IMR-90 (cell line): ENCODE measurements at regions not wholly inside any gene's neighbourhood (a gene's known extent, or its start where the extent isn't known, plus 50 kb on each side); places are given as distances from the start of the nearest gene placed in this dataset.

ENCODE experiments used
- CEBPB ChIP-seq: IDR thresholded peaks from 2 replicates; pipeline ENCODE4 v1.6.1; 2012; ENCODE audit warnings: low read depth, low read length, improper control_type of control experiment
- CTCF ChIP-seq: conservative IDR thresholded peaks from 2 replicates; pipeline ENCODE4 v1.5.1; 2012; ENCODE audit warnings: mild to moderate bottlenecking, low read depth, low read length, improper control_type of control experiment
- MAFK ChIP-seq: IDR thresholded peaks from 2 replicates; pipeline ENCODE4 v1.6.1; 2012; ENCODE audit warnings: low read depth, low read length, improper control_type of control experiment
- POLR2A ChIP-seq: IDR thresholded peaks from 2 replicates; pipeline ENCODE4 v1.6.1; 2012; ENCODE audit warnings: mild to moderate bottlenecking, low read depth, low read length
- RAD21 ChIP-seq: IDR thresholded peaks from 2 replicates; pipeline ENCODE4 v1.6.1; 2012; ENCODE audit warnings: low read length, improper control_type of control experiment
- RCOR1 ChIP-seq: IDR thresholded peaks from 2 replicates; pipeline ENCODE4 v1.6.1; 2012; ENCODE audit warnings: mild to moderate bottlenecking, low read length, improper control_type of control experiment; ENCODE audit not compliant: insufficient replicate concordance

GRCh38 chr17:79395545-79395944, 215.3 kb downstream of the RBFOX3 start:
- no peak for TF ChIP-seq RAD21
- TF ChIP-seq CTCF: no peak
- no peak for TF ChIP-seq POLR2A
- no peak for TF ChIP-seq CEBPB
- TF ChIP-seq RCOR1: no peak
- no peak for TF ChIP-seq MAFK
